Suprapubic skin (tissue), 3 donors: ENCODE measurements at regions not wholly inside any gene's neighbourhood (a gene's known extent, or its start where the extent isn't known, plus 50 kb on each side); places are given as distances from the start of the nearest gene placed in this dataset.

Experiments used
- EP300 ChIP-seq: sonication (generic); formaldehyde crosslinking; IDR thresholded peaks from one replicate; pipeline ENCODE4 v1.6.1; 2017; ENCODE audit warnings: antibody characterized with exemption
- POLR2A ChIP-seq, 2 donors: fragments of 450-650 bp; IDR thresholded peaks; one replicate each; pipeline ENCODE4 v1.6.1; 2017; ENCODE audit warnings: antibody characterized with exemption in 2 of 2, mild to moderate bottlenecking in 2 of 2, moderate library complexity in 2 of 2
- TF ChIP-seq, protein P1 (sequence below), 2 donors: fragments of 200-600 bp in 1 of 2; fragments of 450-650 bp in 1 of 2; sonication (generic) in 1 of 2; IDR thresholded peaks; one replicate each; pipeline ENCODE4 v1.5.1; 2016 to 2019; ENCODE audit warnings: antibody characterized with exemption in 2 of 2, mild to moderate bottlenecking in 1 of 2, moderate library complexity in 1 of 2

DNA sequence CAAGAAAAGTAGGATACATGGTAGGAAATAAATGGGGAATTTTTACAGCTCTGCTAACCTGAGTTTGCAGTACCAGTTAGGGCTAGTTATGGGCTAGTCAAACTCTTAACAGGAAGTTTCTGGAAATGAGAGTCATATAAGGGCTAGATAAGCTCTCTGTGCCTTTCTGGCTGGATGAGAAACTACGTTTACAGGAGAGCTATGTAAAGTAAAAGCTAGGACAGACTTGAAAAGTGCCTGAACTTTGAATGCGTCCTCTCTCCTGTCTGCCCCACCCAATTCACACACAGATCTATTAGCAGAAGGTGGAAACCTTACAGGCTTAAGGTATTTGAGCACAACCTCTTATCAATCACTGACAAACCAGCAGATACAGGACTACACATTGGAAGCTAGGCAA lies 167.1 kb downstream of the SNX19 start:
- TF ChIP-seq, protein P1, sequence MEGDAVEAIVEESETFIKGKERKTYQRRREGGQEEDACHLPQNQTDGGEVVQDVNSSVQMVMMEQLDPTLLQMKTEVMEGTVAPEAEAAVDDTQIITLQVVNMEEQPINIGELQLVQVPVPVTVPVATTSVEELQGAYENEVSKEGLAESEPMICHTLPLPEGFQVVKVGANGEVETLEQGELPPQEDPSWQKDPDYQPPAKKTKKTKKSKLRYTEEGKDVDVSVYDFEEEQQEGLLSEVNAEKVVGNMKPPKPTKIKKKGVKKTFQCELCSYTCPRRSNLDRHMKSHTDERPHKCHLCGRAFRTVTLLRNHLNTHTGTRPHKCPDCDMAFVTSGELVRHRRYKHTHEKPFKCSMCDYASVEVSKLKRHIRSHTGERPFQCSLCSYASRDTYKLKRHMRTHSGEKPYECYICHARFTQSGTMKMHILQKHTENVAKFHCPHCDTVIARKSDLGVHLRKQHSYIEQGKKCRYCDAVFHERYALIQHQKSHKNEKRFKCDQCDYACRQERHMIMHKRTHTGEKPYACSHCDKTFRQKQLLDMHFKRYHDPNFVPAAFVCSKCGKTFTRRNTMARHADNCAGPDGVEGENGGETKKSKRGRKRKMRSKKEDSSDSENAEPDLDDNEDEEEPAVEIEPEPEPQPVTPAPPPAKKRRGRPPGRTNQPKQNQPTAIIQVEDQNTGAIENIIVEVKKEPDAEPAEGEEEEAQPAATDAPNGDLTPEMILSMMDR (IDR thresholded peaks at IDR 0.05) = no peak
- TF ChIP-seq POLR2A (IDR thresholded peaks at IDR 0.05) = no peak
- no peak for TF ChIP-seq EP300
